Middle frontal gyrus (tissue), 1 donor: ENCODE measurements at regions not wholly inside any gene's neighbourhood (a gene's known extent, or its start where the extent isn't known, plus 50 kb on each side); places are given as distances from the start of the nearest gene placed in this dataset.
"Not testable (repeated sequence)": the region's sequence is repeated elsewhere in the genome, so short reads cannot be mapped to it uniquely, and the experiment has no call there.

ENCODE experiments used
- DNase-seq: peaks from one replicate; pipeline ENCODE4 v3.0.0-alpha.2; 2015; ENCODE audit warnings: low spot score; ENCODE audit errors: extremely low spot score

DNA sequence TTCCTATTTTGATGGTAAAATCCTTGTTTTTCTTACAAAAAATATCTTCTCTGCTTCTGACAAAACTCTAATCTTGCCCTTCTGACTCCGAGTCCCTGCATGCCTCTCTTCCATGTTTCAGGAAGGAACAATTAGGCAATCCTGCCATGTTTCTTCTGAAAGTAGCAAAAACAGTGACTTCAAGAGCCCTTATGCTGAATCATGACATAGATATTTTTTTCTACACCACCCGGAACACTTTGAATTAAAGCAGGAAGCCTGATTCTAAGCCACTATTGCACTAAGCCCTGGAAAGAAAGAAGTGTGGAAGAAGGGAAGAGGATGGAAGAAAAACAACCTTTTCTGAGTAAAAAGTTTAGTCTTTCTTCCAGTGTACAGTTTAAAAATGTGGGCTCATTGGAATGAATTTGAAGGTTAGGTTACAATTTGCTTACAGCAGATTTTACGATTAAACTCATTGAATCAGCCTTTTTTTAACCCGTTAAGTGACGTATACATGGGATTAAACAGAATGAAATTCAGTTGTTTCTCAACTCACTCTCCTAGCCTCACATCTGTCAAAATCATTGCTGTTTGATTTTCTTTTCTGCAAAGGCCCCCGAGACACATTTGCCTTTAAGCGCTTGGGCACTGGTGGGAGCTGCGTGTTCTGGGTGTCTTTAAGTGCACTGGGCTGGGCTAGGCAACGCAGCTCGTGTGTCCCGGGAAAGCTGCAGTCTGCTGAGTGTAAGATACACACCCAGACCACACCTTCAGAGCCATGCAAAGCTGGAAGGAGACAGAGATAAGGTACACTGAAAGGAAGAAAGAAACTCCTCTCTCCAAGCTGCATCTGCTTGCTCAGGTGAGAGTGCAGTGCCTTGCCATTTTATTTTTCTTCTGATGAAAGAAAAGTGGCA lies 159.4 kb upstream of the CITED2 start:
- no peak for DNase-seq

DNA sequence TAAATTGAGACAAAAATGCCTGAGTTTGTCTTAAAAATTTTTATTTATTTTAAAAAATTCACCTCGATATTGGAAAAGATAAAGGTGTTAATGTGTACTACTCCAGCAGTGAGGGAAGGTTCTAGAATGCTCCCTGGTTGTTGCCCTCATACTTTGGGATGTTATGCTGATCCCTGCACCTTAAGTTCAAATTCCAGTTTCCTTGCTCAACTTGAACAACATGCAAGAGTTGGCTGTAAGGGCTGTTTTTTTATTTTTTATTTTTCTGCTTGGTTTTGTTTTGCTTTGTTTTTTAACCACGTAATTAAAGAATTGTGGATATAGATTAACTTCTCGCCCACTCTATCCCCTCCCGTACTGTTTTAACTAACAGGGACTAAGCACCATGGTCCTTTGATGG lies 158.7 kb upstream of the CITED2 start:
- no peak for DNase-seq

DNA sequence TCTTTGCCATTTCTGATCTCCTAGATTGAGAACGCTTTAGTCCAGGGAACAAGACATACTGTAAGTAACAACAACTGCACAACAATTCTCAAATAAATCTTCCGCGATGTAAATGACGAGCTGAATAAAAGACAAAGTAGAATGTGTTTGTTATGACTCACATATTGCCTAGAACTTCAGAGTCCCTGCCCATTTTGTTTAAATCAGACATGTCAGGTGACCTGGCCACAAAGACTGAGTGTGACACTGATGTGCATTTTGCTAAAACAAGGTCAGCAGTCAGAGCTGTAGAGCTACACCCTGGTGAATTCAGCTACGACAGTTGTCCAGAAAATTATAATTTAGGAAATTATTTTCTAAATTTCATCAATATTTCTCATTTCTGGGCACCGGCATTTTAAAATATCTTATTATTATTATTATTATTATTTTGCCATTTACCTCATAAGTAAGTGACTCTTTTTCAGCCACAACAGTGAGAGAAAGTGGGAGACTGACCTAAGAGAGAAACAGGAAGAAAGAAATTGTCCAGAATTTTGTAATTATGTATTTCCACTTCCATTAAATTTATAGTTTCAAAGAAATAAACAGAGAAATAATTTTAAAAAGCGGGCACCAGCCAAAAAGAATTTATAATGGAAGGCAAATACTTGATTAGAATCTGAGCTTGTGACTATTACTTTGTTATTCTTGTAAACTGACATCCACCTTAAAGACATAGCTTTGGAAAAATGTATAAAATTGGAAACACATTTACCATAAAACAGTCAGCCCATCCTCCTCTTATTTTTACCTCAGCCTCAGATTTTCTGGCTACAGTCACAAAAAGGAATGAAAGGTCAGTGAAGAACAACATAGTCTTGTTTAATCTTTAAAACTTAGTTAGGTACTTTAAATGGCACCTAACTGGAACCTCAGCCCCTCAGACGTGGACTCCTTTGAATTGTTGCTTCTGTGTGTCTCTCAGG lies 157.0 kb upstream of the CITED2 start:
- no peak for DNase-seq

DNA sequence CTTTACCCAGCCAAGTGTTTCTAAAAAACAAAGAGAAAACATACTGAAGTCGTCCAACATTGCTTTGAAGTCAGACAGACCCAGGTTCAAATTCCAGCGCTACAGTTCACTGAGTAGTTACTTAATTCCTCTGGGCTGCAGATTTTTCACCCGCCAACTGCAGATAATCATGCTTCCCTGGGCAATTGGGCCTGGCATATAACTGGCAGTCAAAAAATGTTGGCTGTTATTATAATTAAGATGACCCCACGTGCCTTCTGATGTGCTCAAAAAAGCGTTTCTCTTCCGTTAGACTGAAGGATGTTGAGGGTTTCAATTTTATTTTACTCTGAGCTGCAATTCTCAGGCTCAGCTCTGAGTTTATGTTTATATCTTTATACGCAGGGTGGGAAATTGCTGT lies 156.1 kb upstream of the CITED2 start:
- no peak for DNase-seq

DNA sequence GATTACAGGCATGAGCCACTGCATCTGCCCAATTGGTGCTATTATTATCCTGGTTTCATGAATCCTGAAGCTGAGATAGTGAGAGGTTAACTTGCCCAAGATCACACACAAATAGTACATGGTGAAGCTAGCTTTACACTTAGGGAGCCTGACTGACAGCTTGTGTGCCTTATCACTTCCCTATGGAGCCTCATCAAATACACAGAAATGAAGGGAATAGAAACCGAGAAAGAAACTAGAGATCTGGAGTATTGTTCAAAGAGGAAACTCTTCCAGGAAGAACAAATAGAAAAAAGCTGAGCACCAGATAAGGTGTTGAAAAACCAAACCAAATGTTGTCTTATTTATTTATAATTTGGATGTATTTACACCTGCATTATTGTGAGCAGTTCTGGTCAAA lies 155.0 kb upstream of the CITED2 start:
- no peak for DNase-seq

DNA sequence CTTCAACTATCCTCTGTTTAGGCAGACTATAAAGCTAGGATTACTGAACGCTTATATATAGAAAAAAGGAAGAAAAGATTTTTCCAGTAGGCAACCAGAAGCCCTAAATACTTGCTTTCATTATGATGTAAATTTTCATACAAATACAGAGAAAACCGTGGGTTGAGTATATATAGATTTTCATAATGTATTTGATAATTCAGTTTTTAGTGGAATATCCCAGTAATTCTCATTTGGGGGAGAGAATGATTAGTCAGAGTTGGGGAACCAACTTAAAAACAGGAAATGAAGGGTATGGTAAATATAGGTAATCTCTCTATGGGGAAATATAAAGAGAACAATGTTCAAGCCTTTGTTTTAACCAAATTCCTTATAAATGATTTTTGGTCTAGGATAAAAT lies 154.0 kb upstream of the CITED2 start:
- DNase-seq: no peak

DNA sequence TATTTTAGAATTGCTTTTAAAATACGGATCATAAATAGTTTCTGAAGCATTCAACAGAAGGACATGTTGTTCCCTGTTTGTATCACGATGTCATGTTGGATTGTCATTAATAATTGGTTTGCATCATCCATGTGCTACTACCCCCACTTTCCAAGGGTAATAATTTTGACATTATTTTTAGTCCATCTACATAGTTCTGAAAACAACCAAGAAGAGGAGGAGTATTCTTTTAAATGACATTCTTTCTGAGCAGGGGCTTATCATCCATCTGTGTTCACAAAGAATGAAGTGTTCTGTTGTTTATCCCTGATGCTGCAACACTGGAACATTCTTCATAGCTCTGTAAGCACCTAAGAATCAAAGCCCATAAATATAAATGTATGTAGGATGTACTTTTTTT lies 151.0 kb upstream of the CITED2 start:
- no peak for DNase-seq

DNA sequence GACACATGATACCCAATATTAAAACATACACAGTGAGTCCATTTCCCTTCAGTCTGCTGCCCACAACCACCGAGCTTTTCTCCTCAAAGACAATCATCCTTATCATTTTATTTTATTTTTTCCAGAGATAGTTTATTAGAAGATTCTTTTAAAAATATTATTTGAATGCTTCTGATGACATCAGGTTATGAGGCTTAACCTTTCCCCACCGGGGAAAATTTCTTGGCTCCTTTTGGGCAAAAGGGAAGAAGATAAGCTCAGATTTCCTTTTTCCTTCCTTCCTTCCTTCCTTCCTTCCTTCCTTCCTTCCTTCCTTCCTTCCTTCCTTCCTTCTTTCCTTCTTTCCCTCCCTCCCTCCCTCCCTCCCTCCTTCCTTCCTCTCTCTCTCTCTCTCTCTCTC lies 149.5 kb upstream of the CITED2 start:
- DNase-seq: no peak

DNA sequence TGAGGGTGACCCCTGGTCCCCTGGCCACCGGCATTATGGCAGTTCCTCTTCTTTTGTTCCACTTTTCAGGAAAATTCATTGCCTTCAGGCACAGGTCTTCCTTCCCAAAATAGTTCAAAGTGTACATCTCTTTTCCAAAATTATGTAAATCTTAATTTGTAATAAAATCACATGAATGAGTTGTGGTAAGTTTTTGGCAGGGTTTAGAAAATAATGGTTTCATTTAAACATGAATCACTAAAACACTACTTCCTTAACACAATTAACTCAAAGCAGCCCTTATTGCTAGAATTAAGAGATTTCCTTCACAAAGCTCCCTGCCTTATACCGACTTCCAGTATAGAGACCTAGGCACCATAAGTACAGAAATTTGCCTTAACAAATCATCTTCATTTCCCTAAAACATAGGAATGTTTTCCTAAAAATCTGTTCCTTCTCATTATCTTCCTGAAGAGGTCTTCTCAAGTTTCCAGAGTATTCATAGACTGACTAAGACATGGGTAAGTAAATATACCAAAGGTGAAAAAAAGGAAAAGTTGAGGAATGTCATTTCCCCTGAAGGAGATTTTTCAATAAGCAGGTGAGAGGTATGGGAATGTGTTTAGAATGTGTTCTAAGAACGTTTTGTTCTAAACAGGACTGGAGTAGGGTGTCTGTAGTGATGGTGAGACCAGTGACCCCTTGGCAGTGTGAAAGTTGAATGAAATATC lies 148.2 kb upstream of the CITED2 start:
- no peak for DNase-seq

DNA sequence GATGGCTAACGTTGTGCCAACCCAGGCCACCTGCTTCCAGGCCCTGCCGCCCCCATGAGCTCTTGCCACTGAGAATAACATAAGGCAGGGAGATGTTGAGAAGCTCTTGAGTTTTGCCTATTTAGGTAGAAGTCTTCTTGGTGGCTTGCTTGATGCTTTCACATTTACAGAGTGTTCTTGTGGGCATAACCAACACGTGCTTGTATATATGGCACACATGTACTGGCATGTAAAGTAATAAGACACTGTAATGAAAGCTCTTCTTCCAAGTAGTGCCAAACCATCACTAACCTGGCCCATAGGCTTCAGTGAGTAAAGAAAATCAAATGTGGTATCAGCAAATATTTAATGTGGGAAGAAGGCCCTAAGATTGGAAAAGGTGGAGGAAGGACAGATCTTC lies 146.9 kb upstream of the CITED2 start:
- DNase-seq: no peak

DNA sequence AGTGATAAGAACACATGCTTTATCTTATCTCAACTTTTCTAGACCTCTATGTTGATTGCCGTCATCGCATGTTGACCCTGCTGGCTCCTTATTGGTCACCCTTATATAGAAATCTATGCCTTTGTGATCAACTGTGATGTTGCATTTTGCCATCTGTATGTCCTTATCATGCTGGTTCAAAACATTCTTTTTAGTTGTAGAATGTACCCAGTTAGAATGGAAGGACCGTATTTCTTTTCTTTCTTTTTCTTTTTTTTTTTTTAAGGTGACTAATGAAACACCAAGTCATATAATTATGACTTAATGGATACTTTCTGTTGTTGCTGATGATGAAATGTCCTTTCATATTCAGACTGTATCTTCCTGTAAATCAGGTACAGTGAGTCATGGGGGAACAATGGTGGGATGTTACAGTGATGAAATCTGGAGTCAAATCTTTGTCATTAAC lies 145.9 kb upstream of the CITED2 start:
- DNase-seq: no peak

DNA sequence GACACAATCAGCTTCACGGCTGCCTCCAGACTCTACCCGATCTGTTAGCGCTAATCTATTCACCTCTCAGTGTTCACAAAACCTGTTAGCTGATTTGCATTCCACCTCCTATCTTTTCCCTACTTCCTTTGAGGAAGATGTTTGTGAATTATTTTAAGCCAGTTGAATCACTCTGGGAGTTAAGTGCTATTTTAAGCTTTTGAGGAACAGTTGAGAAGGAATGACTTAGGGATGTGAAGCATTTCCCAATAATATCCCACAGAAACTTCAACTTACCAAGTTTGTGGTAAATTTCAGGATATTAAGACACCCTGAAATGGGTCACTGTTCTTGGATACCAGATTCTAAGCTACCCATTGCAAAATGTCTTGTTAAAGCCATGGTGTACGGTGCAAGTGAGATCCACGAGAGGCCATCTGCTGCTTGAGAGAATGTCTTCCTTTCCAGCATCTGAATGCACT lies 145.2 kb upstream of the CITED2 start:
- DNase-seq: no peak

DNA sequence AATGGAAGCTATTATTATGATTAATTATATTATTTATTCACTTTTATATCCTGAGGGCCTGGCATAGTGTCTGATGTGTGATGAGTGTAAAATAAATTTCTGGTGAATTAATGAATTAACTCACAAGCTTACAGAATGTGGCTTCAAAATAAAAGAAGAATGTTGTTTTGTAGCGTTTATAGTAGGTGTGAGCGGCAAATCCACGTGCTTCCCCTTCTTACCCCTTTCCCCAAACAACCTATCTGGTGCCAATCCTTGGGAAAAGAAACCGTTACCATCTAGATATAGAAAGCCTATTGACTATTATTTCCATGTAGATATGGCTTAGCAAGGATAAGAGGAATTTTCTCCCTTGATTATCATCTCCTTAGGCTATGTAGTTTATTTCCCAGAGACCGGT lies 144.6 kb upstream of the CITED2 start:
- no peak for DNase-seq

DNA sequence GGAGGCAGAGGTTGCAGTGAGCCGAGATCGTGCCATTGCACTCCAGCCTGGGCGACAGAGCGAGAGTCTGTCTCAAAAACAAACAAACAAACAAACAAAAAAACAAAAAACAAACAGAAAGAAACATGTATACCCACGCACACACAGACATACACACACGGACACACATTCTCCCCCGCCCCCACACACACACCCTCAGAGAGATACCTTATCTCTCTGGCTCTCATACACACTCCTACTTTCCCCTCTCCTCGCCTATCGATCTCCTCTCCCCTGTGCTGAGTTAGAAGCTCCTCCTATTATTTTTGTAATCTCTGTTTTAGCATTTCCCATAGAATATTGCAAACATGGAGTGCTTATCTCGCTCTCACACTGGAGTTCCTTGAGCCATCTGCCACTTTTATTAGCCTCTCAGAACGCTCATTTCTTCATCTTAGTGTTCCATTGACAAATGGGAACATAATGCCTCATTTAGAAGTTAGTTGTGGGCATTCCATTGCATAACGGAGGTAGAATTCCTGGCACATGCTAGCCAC lies 144.2 kb upstream of the CITED2 start:
- DNase-seq: no peak

DNA sequence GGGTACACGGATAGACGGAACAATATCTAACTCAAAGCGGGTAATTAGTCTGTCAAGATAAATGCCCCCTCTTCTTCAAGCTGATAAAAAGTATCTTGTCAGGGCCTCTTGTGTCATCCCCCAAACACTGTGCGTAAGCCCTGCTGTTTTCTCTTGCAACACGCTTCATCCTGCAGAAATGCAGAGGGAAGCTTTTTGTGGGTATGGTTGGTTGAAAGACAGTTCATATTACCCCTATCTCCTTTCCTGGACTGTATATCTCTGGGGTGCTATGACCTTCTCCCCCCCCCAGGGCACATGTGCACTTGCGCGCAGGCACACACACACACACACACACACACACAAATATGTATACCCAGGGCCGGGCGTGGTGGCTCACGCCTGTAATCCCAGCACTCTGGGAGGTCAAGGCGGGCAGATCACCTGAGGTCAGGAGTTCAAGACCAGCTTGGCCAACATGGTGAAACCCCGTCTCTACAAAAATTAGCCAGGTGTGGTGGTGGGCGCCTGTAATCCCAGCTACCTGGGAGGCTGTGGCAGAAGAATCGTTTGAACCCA lies 143.6 kb upstream of the CITED2 start:
- DNase-seq: not testable (repeated sequence)

DNA sequence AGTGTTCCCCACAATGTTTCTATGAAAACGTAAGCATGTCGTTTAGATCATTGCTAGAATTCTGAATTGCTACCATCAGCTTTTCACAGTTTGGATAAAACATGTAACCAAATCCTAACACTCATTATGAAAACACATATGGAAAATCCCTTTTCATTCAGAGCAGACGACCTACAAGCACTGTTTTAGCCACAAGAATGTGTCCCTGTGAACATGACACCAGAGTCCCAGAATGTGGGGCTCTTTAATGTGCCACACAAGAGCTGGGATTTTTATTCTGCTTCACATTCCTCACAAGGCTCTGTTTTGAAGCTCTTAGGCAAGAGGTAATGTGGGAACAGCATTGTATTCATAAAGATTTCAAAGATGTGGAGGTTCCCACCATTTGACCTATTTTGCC lies 141.1 kb upstream of the CITED2 start:
- DNase-seq: no peak

DNA sequence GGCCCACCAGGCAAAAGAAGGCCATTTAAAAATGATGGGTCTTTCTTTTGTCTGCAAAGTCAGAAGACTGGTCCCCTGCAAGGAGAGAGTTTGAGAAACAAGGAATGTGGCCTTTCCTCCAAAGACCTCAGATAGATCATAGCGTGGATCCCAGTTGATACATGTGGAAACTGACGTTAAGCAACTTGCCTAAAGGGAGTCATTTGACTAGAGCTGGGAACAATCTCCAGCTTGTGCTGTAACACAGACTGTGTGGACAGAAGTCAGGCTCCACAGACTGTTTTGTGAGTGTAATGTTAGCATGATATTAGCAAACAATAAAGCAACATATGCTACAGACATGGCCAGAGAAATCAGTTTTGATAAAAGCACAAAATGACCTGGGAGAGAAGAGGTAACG lies 140.4 kb upstream of the CITED2 start:
- DNase-seq: no peak

DNA sequence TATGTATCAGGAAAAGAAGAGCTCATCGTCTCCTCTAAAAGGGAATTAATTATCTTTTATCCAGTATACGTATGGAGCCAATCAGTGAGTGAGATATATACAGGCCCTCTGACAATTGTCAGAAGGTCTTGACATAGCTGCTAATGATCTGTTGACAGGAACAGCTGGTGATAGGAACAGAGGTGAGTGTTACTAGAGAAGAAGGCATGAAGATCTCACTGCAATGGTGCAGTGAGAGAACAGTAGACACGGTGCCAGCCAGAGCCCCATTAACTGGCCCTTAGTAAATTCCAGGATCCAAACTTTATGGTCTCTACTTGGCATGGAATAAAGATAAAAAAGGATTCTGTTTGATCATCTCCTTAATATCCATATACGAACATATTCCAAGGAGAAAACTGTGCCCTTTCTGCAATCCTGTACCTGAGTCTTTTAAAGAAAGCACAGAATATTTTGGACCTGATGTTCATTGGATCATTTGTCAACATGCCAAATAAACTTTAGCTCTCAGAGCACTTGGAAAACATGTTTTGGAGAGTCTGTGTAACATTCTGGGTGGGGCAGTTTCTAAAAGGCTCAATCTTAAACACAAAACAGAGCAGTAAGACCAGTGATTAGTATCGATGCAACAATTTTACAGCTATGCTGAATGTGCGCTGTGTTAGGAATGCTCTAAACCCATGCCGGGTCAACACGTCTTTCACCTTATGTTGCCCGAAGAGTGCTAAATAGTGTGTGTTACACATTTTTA lies 135.8 kb upstream of the CITED2 start:
- no peak for DNase-seq

DNA sequence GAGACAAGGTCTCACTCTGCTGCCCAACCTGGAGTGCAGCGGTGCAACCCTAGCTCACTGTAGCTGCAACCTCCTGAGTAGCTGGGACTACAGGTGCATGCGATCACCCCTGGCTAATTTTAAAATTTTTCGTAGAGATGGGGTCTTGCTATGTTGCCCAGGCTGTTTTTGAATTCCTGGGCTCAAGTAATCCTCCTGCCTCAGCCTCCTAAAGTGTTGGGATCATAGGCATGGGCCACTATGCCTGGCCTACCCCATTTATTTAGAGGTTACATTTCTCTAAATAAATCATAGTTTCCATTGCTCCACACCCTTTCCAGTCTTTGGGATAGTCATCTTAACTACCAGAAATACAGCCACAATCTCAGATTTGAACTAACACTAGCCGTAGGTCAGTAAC lies 134.7 kb upstream of the CITED2 start:
- no peak for DNase-seq

DNA sequence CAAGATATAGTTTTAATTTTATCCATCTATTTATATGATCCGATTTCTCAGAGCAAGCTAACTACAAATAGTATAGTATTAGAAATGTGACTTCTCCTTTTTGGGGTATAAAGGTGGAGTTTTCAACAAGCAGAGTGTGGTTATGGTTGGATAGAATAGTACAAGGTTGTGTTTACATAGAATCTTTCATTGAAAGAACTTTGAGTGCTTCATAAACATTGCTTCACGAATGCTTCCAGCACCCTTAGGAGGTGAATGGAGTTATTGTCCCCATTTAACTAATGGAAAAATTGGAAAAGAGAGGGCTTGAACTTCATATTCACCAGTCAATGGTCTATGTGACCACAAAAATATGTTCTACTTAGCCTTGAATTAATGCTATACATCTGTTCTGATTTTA lies 134.1 kb upstream of the CITED2 start:
- DNase-seq: no peak
